ENCODE measurements at regions not wholly inside any gene's neighbourhood (a gene's known extent, or its start where the extent isn't known, plus 50 kb on each side); places are given as distances from the start of the nearest gene placed in this dataset.

GRCh38 chr2:106685180-106685897, 198.2 kb downstream of the CD8B2 start:
- H3K9me3 ChIP-seq (ENCODE audit: control insufficient read depth, insufficient read depth, low read length) = no peaks in the 10 kb centered on the region; the same call in 1 of the 2 replicates
- no peak for TF ChIP-seq CTCF (IDR thresholded peaks at IDR 0.05; ENCODE audit: low read depth, low read length, poor library complexity, severe bottlenecking)
- TF ChIP-seq EZH2phosphoT487 (IDR thresholded peaks at IDR 0.05; ENCODE audit: borderline replicate concordance, low read length) = no peak
- no peaks in the 10 kb centered on the region for H3K27me3 ChIP-seq (ENCODE audit: control insufficient read depth, low read length)
- no peak overlapping the region for H3K27ac ChIP-seq (ENCODE audit: low read depth, low read length)
- no peaks in the 10 kb centered on the region for H3K9me2 ChIP-seq (replicated peaks; ENCODE audit: control insufficient read depth, low read length)
- H3F3A ChIP-seq (ENCODE audit: control insufficient read depth, insufficient read depth) = no peaks in the 10 kb centered on the region
- H3K4me2 ChIP-seq (ENCODE audit: low read length) = no peak overlapping the region
- H4K20me1 ChIP-seq (ENCODE audit: control insufficient read depth, insufficient read depth, low read depth, low read length) = no peaks in the 10 kb centered on the region
- no peaks in the 10 kb centered on the region for H3K4me1 ChIP-seq (ENCODE audit: control insufficient read depth, low read length)
- no peak overlapping the region for H3K4me3 ChIP-seq (ENCODE audit: low read length)
- no peaks in the 10 kb centered on the region for H3K36me3 ChIP-seq (ENCODE audit: control insufficient read depth, low read length)
- H3K79me2 ChIP-seq (ENCODE audit: control insufficient read depth, low read length) = no peaks in the 10 kb centered on the region

- Histone ChIP-seq H3K79me2 (ENCODE audit: control insufficient read depth, low read length) (no peaks in the 10 kb centered on the region), H3K9me2 (replicated peaks; ENCODE audit: control insufficient read depth, low read length) (no peaks in the 10 kb centered on the region), H3K36me3 (ENCODE audit: control insufficient read depth, low read length) (no peaks in the 10 kb centered on the region), H3K27me3 (ENCODE audit: control insufficient read depth, low read length) (no peaks in the 10 kb centered on the region), H3F3A (ENCODE audit: control insufficient read depth, insufficient read depth) (no peaks in the 10 kb centered on the region), H4K20me1 (ENCODE audit: control insufficient read depth, insufficient read depth, low read depth, low read length) (no peaks in the 10 kb centered on the region), H3K4me3 (ENCODE audit: low read length) (no peak overlapping the region), H3K4me1 (ENCODE audit: control insufficient read depth, low read length) (no peaks in the 10 kb centered on the region), H3K4me2 (ENCODE audit: low read length) (no peak overlapping the region), H3K9me3 (ENCODE audit: control insufficient read depth, insufficient read depth, low read length) (no peaks in the 10 kb centered on the region; the same call in 1 of the 2 replicates), H3K27ac (ENCODE audit: low read depth, low read length) (no peak overlapping the region)
- TF ChIP-seq CTCF (IDR thresholded peaks at IDR 0.05; ENCODE audit: low read depth, low read length, poor library complexity, severe bottlenecking) (no peak), EZH2phosphoT487 (IDR thresholded peaks at IDR 0.05; ENCODE audit: borderline replicate concordance, low read length) (no peak)
Measured at GRCh38 chr2:106686814-106687213, 199.2 kb downstream of the ST6GAL2 start.

GRCh38 chr2:106694964-106695470, 190.9 kb downstream of the ST6GAL2 start:
- no peaks in the 10 kb centered on the region for H3K4me1 ChIP-seq (ENCODE audit: control insufficient read depth, low read length)
- H3K4me3 ChIP-seq (ENCODE audit: low read length) = no peak overlapping the region
- H3K9me2 ChIP-seq (replicated peaks; ENCODE audit: control insufficient read depth, low read length) = no peaks in the 10 kb centered on the region
- H3K79me2 ChIP-seq (ENCODE audit: control insufficient read depth, low read length) = no peaks in the 10 kb centered on the region
- H4K20me1 ChIP-seq (ENCODE audit: control insufficient read depth, insufficient read depth, low read depth, low read length) = no peaks in the 10 kb centered on the region
- no peaks in the 10 kb centered on the region for H3F3A ChIP-seq (ENCODE audit: control insufficient read depth, insufficient read depth)
- no peak overlapping the region for H3K27ac ChIP-seq (ENCODE audit: low read depth, low read length)
- TF ChIP-seq EZH2phosphoT487 (IDR thresholded peaks at IDR 0.05; ENCODE audit: borderline replicate concordance, low read length) = no peak
- no peak for TF ChIP-seq CTCF (IDR thresholded peaks at IDR 0.05; ENCODE audit: low read depth, low read length, poor library complexity, severe bottlenecking)
- H3K27me3 ChIP-seq (ENCODE audit: control insufficient read depth, low read length) = no peaks in the 10 kb centered on the region
- no peak overlapping the region for H3K4me2 ChIP-seq (ENCODE audit: low read length)
- H3K9me3 ChIP-seq (ENCODE audit: control insufficient read depth, insufficient read depth, low read length) = no peaks in the 10 kb centered on the region
- H3K36me3 ChIP-seq (ENCODE audit: control insufficient read depth, low read length) = no peaks in the 10 kb centered on the region

Data from DOHH2 (cell line).